NCI-H187 treated with DMSO at 0.1 percent for 48 hours (cell line): ENCODE measurements at regions not wholly inside any gene's neighbourhood (a gene's known extent, or its start where the extent isn't known, plus 50 kb on each side); places are given as distances from the start of the nearest gene placed in this dataset.

Experiments
- DNase-seq: peaks from one replicate; lab custom pipeline; 2025; lab: John Stamatoyannopoulos, UW

DNA sequence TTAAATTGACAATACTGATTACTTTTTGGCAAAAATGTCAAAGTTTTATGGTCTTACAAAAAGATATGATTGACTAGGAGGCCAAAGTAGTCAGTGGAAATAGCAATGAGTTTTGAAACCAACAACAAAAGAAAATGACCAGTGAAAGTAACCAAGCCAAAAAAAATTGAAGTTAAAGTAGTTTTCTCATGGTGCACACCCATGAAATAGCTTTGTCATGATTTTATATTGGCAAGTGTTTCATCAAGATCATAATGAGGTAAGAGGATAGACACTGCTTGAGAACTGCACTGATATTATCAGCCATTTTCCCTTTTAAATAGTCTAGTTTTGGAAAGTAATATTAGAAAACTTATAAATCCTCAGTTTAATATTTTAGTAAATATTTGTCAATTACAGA is 206.2 kb upstream of the ADAMTS5 start:
- no peak for DNase-seq

DNA sequence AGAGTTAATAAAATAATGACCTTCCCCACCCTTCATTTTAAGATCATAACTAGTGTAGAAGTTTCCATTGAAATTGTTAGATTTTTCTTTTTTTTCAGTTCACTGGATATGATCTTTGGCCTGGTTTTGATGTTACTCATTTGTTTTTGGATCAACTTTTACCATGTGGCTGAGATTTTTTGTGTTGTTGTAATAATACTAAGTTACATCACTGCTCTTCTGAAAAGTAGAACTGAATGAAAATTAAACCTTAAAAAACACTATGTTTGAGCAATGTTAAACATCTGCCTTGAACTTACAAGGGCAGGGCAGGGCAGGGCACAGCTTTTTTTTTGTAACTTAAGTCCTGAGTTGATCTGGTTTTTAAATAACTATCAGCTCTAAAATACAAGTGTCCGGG is 204.8 kb upstream of the ADAMTS5 start:
- no peak for DNase-seq

DNA sequence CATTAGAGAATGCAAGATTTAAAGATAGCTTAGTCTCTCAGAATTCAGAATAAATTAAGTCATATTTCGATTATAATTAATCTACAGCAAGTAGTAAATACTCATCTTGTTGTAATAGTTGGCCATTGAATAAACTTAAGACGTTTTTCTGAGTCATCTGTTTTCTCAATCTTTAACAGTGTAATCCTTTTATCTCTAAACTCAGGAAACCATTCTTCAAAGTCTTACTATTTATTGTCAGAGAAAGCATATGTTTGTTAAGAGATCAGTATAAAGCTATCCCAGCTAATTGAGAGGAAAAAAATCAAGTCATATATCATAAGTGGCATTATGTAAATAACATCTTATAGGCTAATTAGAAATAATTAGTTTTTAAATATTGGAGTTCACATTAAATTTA is 201.2 kb upstream of the ADAMTS5 start:
- DNase-seq, result no peak

DNA sequence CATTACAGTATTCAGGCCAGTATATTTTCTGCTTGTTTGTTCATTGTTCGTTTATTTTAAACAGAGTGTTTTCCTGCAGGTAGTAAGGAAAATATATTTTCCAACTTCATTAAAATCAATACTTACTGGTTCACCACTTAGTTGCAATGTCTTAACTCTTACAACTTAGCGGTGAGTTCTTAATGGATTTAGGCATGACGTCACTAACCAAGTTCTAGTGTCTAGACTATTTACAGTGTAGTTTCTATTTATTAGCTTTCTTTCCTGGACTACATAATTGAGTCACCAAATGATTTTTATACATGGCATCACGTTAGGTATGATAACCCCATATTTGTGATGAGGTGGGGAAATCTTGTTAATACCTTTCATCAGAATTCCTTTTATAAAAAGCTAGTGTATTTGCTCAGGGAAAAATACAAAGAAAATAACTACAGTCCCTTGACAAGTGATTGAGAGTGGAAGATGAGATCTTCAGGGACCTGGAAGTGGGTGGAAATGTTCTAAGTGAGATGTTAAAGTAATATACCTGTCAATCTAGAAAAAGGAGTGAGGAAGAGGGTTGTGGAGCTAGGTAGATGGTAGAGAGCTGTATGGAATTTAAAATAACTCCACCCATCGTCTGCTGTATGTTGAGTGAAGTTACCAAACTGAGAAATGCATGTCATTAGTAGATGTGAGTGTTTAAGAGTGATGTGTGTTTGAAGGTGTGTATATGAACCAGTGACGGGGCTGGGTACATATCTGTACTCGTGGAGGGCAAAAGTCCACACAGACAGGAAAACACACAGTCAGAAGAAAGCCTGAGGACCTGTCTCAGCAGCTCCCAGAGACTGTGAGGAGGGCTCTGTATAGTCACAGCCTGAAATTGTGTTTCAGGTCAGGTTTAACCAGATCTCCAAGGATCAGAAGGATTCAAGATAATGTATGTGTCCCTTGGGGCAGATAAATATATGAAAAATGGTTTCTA is 197.6 kb upstream of the ADAMTS5 start:
- DNase-seq, result no peak

DNA sequence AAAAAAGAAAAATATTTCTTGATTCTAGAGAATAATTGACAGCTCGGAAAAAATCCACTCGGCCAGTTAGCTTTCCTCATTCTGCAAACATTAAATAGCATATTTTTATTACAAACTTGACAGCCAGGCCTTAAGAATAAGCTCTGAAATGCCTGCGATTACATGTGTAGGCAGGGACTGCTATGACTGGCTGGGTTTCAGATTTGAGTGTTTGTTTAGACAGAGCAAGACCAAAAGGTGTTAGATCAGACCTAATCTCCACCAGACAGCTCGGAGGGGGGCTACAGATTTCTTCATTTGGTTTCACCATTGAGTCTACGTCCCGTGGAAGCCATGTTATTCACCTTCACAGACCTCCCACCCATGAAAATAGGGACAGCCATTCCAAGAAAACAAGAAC is 192.1 kb upstream of the ADAMTS5 start:
- DNase-seq, result no peak

DNA sequence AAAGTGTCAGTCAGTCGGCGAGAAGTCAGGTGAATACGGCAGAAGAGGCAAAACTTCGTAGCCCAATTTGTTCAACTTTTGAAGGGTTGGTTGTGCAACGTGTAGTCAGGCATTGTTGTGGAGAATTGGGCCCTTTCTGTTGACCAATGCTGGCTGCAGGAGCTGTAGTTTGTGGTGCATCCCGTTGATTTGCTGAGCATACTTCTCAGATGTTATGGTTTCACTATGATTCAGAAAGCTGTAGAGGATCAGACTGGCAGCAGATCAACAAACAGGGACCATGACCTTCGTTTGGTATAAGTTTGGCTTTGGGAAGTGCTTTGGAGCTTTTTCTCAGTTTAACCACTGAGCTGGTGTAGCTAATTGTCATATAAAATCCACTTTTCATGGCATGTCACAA is 190.2 kb upstream of the ADAMTS5 start:
- no peak for DNase-seq

DNA sequence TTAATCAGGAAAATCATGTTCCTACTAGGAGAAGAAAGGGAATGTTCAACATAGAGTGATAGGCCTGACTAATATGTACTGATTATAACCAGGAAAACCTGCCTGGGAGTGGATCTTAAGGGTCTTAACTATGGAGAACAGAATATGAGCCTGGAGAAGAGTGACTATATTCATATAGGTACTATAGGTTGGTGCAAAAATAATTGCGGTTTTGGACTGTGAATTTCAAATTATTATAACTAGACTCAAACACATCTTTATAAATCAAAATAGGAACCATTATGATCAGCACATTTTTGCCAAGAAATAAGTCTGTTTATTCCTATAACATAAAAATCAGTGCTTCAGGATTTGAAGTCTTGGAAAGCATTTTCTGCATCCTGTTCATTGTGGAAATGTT is 189.8 kb upstream of the ADAMTS5 start:
- no peak for DNase-seq

DNA sequence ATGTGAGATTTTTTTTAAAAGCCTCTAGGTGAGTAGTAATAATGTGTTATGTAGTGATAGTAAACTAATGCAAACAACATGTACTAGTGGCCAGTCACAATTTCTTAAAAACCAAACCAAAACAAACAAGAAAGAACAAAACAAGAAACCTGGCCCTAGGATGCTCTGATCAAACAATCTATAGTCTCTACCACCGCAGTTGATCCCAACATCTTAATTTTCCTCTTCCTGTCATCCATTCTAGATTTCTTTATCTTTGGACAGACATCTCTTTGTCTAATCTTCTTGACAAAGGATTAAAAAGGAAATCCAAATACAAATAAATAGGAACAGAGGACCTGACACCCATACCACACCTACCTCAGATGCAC is 188.2 kb upstream of the ADAMTS5 start:
- no peak for DNase-seq

DNA sequence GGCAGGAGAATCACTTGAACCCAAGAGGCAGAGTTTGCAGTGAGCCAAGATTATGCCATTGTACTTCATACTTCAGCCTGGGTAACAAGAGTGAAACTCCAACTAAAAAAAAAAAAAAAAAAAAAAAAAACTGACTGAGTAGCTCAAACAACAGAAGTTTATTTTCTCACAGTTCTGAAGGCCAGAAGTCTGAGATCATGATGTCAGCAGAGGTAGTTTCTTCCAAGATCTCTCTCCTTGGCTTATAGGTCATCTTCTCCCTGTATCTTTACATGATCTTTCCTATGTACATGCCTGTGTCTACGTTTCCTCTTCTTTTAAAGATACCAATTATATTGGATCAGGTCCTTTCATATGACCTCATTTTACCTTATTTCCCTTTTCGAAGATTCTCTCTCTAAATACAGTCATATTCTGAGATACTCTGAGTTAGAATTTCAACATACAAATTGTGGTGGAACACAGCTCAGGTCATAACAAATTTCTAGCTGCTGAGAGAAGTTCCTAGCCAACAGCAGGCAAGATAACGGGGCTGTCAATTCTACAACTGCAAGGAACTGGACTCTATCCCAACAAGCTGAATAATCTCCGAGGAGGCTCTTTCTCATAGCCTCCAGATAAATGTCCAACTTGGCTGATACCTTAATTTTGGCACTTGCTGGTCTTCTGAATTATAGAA is 187.7 kb upstream of the ADAMTS5 start:
- DNase-seq, result no peak

DNA sequence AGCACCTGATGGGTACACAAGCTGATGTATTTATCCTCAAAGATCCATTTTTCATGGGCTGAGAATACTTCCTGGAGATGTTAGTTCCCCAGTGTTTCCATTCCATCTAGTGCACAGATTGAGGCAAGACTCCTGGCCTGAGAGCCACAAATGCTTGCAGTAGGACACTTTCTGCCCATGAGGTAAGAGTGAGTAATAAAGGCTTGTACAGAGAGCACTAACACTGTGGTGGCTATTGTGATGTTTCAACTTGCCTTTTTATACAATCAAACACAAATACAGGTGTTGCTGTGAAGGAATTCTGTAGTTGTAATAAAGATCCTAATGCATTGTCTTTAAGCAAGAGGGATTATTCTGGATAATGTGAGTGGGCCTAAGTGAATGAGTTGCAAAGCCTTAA is 186.1 kb upstream of the ADAMTS5 start:
- no peak for DNase-seq

DNA sequence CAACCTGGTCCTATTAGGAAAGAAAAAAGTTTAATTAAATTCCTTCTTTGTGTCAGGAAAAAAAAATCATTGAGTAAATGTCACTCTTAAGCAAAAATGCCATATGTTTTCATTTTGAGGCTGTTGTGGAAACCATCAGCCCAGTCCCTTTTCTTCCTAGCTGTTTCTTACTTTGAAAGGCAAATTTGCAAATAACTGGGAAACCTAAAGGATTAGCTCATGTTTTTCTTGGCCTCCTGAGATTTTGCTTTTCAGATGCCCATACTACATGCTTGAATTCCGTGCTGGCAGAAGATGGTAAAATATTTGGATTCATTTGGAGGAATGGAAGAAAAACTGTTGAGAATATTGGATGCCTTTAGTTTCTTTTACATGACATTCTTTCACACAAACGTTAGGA is 182.1 kb upstream of the ADAMTS5 start:
- DNase-seq, result no peak

DNA sequence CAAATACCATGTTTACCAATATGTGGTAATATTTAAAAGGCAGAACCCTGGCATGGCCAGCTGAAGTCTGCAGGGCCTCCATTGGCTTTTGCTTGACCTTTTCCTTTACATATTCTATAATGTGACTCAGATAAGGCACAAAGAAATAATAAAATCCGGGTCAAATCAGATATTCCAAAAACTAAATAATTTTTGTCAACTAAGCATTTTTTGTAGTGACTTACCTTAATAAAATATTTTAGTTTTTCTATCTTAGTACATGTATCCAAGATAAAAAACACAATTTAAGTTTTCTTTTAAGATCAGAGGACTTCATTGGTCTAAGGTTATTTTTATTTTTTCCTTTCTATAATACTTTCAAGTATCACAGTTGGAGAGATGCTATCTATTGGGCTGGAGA is 179.4 kb upstream of the ADAMTS5 start:
- no peak for DNase-seq

DNA sequence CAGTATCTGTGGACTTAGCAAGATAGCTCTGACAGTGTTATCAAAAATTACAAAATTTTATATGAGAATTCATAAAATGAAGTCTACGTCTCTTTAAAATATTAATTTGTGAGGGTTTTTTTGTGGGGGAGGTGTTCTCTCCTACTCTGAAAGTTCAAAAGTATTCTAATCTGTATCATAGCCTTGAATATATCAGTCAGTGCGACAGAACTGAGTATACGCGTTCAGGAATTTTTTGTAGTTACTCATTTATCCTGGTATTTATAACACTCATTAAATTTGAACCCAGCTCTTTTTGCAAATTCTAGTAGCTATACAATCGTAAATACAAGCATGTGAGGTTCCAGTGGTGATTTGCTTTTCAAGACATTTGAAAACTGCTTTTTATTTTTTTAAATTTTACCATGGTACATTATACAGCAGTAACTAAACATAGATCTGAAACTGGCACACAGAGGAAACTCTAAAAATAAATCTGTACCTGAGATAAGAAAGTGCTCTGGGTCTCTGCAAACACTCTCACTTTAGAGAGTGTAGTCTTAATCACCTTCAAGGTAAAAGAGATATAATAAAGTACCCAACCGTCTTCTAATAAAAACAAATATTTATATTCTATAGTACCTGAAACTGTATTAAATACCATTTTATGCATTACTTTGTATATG is 178.4 kb upstream of the ADAMTS5 start:
- DNase-seq, result no peak

DNA sequence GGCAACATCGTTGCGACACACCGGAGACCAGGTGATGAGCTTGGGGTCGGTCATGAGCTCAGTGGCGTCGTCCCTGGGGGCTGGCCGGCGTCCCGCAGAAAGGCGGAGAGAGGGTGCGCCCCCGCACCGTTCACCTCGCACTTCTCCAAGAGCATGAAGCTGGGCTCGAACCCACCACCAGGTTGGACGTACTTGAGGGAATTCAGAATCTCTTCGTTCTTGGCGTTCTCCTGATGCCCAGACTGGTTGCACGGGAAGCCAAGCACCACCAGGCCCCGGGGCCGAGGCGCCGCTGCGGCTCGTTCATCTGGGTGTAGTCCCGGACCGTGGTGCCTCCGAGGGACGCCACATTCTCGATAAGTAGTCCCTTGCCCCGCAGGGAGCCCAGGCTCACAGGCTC is 176.6 kb upstream of the ADAMTS5 start:
- no peak for DNase-seq

DNA sequence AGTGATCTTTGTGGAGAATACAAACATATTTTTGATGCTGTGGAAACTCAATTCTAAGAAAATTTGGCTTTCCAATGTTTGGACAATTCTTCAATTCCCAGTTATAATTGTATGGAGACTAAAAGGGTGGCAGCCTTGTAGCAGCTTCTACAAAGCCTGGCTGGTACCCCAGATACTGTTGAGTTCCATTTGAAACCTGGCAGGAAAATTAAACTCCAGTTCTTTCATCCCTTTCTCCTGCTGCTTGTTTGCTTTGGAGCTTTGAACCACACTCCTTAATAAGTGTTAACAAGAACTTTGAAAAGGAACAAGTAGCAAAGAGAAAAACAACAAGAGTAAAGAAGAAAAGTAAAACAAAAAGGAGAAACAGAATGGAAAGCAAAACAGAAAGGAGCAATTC is 172.6 kb upstream of the ADAMTS5 start:
- no peak for DNase-seq

DNA sequence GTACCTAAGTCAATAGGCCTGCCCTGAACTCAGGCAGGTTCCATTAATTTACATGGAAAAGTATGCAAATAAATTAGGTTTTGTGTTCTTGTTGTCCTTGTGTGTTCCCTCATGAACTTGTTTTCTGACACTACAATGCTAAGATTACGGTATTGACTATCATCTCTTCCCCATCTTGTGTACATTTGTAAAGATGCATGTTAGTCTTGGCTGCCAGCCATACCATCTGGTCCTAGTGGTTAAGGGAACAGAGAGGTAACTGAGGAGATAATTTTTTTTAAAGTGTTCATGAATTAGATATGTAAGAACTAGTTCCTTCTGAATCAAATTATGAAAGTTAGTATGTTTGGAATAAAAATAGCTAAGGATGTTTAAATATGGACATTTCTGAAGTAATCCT is 167.6 kb upstream of the ADAMTS5 start:
- no peak for DNase-seq

DNA sequence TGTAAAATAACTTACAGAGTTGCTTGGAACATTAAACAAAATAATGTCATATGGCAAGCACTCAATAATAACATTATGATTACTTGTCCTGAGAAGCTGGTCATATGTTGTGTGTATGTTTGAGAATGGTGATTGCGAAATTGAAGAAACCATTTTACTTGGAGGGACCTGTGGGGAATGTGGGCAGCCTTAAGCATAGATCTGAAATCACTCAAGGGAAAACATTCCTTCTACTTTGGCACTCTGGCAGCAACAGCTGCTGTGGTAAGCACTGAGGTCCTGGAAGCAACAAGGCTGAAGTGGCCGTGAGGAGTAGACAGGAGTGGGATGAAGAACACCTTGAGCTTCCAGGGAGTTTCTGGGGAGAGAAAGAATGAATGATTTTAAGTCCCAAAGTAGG is 165.4 kb upstream of the ADAMTS5 start:
- no peak for DNase-seq

DNA sequence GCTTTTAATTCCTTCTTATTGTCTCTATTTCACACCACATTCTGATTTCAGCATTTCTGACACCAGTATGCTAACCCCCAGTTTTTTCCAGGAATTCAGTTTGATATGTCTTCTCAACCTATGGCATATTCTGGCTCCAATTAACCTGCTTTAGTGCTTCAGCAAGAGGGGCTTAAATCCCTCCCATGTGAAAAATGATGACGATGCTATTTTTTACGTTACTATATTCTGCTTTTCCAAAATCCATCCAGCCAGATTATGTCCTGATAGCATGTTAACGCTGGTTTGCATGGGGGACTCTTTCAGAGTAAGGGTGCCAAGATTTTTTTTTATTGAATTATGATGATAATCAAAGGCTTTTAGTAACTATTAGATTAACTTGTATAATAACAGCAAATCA is 163.3 kb upstream of the ADAMTS5 start:
- no peak for DNase-seq

DNA sequence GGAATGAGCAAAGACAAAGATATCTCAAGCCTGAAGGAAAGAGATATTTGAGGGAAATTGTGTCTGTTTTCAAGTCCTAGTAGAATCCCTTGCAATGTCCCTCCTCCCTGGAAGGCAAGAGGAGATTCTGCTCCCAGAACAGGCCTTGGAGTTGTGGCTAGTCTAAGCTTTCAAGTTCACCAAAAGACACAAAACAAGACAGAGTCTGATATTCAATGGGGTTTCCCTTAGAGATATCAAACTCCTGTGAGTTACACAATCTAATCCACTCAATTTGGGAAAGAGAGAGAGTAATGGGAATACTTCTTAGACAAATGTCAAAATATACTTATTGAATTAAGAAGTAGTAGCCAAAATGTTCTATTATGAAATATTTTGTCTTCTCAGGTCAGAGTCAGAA is 162.8 kb upstream of the ADAMTS5 start:
- no peak for DNase-seq

DNA sequence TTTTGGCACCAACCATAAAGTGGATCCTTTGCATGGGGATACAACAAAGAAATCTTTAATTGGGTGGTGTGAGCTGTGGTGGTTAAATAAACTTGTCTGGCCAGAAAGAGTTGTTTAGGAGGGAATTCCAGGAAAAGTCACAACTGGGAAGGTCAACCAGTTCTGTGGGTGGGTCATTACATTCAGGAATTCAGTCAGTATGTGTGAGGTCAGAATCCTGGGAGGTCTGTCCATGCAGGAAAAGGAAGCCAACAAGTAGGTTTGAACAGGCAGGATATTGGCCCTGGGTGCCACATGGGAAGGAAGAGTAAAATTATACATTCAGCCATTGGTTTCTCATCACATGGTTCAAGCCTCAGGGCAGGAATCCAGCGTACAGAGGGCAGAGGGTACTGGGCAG is 162.3 kb upstream of the ADAMTS5 start:
- no peak for DNase-seq

DNA sequence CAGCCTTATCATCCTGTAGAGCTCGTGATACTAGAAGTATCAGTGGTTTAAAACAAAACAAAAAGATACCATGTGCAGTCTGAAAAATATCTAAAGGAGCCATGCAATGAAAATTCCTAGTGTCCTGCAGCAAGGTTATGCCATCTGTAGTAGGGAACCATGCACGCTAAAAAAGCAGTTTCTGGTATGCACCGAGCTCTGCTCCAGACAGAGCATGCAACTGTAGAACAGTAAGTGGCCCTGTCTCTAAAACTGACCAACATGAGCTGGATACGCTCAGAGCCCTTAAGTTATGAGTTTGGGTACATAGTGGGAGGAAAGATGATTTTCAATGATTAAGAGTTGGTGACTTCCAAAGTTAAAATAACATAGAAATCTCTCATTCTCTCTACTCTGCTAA is 159.3 kb upstream of the ADAMTS5 start:
- no peak for DNase-seq

DNA sequence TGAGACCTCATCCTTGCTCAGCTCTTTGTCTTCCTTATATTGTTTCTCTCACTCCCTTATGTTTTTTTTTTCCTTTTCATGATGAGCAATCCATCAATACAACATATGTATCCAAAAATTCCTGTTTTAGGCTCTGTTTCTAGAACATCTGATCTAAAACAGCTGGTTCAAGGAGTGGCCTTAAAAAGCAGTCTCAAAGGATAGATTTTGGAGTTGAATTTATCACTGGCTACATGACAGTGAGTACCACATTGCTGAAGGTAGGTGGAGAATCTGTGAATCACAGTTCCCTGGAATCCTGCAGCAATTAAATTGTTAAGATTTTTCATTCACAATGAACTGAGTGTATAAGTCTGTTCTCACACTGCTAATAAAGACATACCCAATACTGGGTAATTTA is 155.8 kb upstream of the ADAMTS5 start:
- no peak for DNase-seq

DNA sequence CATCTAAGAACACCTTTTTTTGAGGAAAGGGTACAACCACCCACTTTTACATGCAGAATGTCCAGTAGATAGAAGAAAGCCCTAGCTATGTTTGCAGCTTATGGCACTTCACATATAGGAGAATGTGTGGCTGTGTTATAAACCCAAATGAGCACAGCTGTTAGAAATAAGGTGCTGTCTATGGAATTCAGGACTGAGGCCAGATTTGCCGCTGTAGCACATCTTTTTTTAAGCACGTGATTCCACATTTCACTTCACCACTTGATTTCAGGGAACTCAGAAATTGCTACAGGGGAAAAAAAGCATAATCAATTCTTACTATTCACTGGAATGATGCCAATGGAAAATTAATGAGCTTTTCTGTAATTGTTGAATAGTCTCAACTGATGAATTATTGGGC is 147.2 kb upstream of the ADAMTS5 start:
- DNase-seq, result no peak
